NCI-H2081 (cell line): ENCODE measurements at regions not wholly inside any gene's neighbourhood (a gene's known extent, or its start where the extent isn't known, plus 50 kb on each side); places are given as distances from the start of the nearest gene placed in this dataset.

Experiments
- DNase-seq, 2 experiments: peaks; one replicate each; lab custom pipeline; 2025; lab: John Stamatoyannopoulos, UW

DNA sequence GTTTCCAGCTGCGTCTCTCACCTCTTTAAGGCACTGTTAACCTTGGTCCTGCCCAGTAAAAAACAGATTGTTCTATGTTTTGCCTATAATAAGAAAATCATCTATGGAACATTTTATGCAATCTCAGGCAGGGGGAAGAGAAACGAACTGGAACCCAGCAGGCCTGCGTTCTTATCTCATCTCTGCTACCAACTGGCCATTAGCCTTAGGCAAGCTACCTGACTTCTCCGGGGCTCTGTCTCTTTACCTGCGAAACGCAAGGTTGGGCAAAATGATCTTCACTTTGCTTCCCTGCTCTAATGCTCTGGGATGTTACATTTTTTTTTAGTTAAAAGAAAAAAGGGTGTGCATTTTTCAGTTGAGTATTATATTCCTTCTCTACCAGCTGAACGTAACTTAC is 70.5 kb upstream of the WIPF1 start:
- DNase-seq: no peak

GRCh38 chr2:174667250-174667860 is 69.8 kb upstream of the WIPF1 start:
- no peak for DNase-seq

DNA sequence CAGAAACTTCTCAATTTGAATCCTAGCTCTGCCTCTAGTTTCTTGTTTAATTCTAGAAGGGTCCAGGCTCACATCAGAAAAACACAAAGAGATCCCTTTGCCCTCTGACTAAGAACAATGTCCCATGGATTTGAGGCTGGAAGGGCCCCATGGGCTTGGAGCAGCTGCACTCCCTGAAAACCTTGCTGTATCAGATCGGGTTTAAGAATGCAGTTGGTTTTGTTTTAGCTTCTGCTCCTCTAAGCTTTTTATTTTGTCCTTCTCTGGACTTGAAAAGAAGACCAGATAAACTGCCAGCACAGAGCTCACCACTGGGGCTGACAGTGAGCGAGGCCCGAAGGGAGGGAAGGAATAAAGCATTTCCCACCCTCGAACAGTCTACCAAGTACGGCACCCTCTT is 69.2 kb upstream of the WIPF1 start:
- DNase-seq: no peak

DNA sequence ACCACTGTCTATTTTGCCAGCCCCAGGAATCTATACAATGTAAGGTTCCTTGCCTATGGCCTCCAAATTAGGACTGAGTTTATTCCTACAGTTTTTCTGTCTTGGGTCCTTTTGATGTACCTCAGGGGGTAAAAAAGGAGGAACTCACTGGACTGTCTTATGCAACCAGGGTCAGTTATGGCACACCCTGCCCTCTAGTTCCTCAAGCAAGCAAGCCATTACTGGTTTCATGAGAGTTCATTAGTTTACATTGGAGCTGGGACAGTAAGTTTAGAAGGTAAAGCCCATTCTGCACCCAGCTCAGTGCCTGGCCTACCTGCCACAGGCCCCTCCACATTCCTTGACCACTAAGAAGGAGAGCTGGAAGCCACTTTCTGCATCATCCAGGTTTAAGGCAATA is 68.7 kb upstream of the WIPF1 start:
- DNase-seq: no peak

- no peak for DNase-seq
These were observed 66.6 kb upstream of the WIPF1 start for GRCh38 chr2:174664084-174664759.

GRCh38 chr2:174663550-174663949 is 65.9 kb upstream of the WIPF1 start:
- DNase-seq: no peak

GRCh38 chr2:174662859-174663258 is 65.3 kb upstream of the WIPF1 start:
- no peak for DNase-seq

DNA sequence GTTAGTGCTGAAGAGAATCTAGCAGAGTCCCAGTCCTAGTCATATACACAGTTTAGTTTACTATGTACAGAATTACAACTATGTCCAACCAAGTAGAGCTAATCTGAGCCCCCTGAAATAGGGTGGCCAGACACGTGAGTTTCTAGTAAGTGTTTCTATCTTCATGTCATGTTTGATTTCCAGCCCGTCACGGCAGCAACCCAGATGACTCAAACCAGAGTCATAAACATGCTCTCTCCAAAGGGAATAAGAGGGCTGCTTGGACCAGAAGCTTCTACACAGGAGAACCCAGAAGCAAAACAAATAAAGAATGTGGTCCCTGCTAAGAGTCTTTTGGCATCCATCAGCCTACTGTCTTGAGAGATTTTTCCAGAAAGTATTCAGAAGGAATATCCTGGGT is 64.9 kb upstream of the WIPF1 start:
- no peak for DNase-seq

GRCh38 chr2:174660984-174661675 is 63.5 kb upstream of the WIPF1 start:
- DNase-seq: no peak

- no peak for DNase-seq
These were observed 61.7 kb upstream of the WIPF1 start for GRCh38 chr2:174659069-174659900.

- DNase-seq: no peak
These were observed 59.1 kb upstream of the WIPF1 start for GRCh38 chr2:174656676-174657176.

GRCh38 chr2:174656035-174656434 is 58.4 kb upstream of the WIPF1 start:
- DNase-seq: no peak

DNA sequence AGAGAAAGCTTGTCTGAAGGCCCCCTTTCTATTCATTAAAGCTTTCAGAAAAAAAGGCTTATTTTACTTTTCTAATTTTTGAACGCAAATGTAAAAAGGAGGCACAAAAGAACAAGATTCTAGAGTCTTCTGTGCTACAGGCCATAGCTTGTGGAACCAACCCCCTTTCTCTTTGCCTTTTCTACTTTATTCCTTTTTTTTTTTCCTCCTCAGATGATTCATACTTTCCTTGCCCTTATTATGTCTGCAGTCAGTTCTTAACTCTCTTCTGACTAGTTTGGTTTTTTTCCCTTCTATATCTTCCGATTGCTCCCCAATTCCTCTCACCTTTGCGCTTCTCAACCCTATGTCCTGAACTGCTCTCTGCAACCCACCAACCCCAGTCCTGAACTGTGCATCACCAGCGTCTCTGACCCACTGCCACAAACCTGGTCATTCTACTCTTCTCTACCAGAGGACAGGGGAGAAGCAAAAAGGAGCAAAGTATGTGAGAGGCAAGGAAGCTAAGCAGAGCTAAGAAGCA is 56.9 kb upstream of the WIPF1 start:
- DNase-seq: no peak

DNA sequence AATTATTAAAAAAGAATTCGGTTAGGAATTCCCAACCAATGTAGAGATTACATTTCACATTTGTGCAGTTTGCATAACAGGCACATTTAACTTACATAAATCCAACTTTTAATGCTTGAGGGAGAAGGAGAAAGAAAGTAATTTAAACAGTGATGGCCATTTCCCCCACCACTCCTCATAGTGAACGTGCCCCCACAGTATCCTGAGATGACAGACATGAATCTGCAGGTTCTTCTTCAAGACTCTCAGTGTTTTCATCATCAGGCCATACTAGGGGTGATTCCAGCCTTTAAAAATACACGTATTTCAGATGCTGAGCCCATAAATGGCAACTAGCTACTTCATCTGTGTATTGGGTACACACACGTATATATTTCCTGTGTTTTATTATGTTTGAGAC is 51.3 kb upstream of the WIPF1 start:
- no peak for DNase-seq
